ENCODE measurements at regions not wholly inside any gene's neighbourhood (a gene's known extent, or its start where the extent isn't known, plus 50 kb on each side); places are given as distances from the start of the nearest gene placed in this dataset.

- FAIRE-seq (no peak), DNase-seq (ENCODE audit: low read depth, low spot score) (no peak)
- intact Hi-C loops (cut with micrococcal nuclease): no loop called here
- no peaks in the 10 kb centered on the region for H3K36me3 ChIP-seq (ENCODE audit: control insufficient read depth in 2 of 2, extremely low read depth in 1 of 2, insufficient read depth in 2 of 2, low read length in 2 of 2)
- H3K9me1 ChIP-seq (replicated peaks; ENCODE audit: control insufficient read depth, extremely low read depth, insufficient read depth, low read length): no peaks in the 10 kb centered on the region
- ChIA-PET POLR2A (no interaction called here), CTCF (no interaction called here)
- no peaks in the 10 kb centered on the region for H3K9me3 ChIP-seq (replicated peaks; ENCODE audit: control insufficient read depth, insufficient read depth, low read length)
- no peaks in the 10 kb centered on the region for H3K4me1 ChIP-seq (ENCODE audit: control insufficient read depth, extremely low read depth, insufficient read depth, low read length)
- no peak for TF ChIP-seq CTCF (IDR thresholded peaks at IDR 0.05; ENCODE audit: extremely low read depth in 1 of 2, insufficient read depth in 1 of 2, low read depth in 1 of 2, low read length in 2 of 2)
- no peak for TF ChIP-seq FOS (IDR thresholded peaks at IDR 0.05; ENCODE audit: borderline replicate concordance, insufficient read depth, low read length)
- TF ChIP-seq JUN (IDR thresholded peaks at IDR 0.05; ENCODE audit: borderline replicate concordance, insufficient read depth, insufficient read length, low read depth): no peak
- no peak for TF ChIP-seq EZH2 (IDR thresholded peaks at IDR 0.05; ENCODE audit: borderline replicate concordance, low read depth, low read length, severe bottlenecking)
- TF ChIP-seq POLR2A (IDR thresholded peaks at IDR 0.05; ENCODE audit: low read depth, low read length): no peak
- TF ChIP-seq GATA2 (IDR thresholded peaks at IDR 0.05; ENCODE audit: insufficient read depth, insufficient read length, low read depth, low read length): no peak
- no peak for TF ChIP-seq MAX (IDR thresholded peaks at IDR 0.05; ENCODE audit: insufficient read depth, insufficient read length)
- TF ChIP-seq POLR2AphosphoS5 (IDR thresholded peaks at IDR 0.05; ENCODE audit: insufficient read depth, low read depth, low read length): no peak
- no peak for TF ChIP-seq MYC (IDR thresholded peaks at IDR 0.05; ENCODE audit: low read depth, low read length)
- H3K9ac ChIP-seq (replicated peaks; ENCODE audit: extremely low read depth, insufficient read depth, low read length): no peak overlapping the region
- no peaks in the 10 kb centered on the region for H4K20me1 ChIP-seq (replicated peaks; ENCODE audit: control insufficient read depth, extremely low read depth, insufficient read depth, low read length)
- no TSS peak for BruUV-seq (replicated peaks)
- H3K27me3 ChIP-seq (ENCODE audit: control insufficient read depth in 2 of 2, insufficient read depth in 2 of 2, low read length in 2 of 2): no peaks in the 10 kb centered on the region
- H3K4me3 ChIP-seq (replicated peaks in 1 of 3; ENCODE audit: insufficient read depth in 1 of 3, low read depth in 1 of 3, low read length in 3 of 3): no peak overlapping the region
- H3K79me2 ChIP-seq (ENCODE audit: control insufficient read depth, insufficient read depth, low read length): no peaks in the 10 kb centered on the region
- dilution Hi-C loops (cut with MboI; ENCODE audit: extremely low pct_ligation_motif_present, low sequenced_read_pairs): no loop called here
- no peak overlapping the region for H2AFZ ChIP-seq (ENCODE audit: low read depth, low read length)
- H3K27ac ChIP-seq (ENCODE audit: insufficient read depth, low read depth, low read length): no peak overlapping the region
- no peak overlapping the region for H3K4me2 ChIP-seq (ENCODE audit: insufficient read depth, low read length)
Observed at GRCh38 chr18:42563995-42564394, 551.5 kb downstream of the RIT2 start.

Measured in endothelial cell of umbilical vein (primary cell).